Esophagus muscularis mucosa (tissue), 4 donors: ENCODE measurements at regions not wholly inside any gene's neighbourhood (a gene's known extent, or its start where the extent isn't known, plus 50 kb on each side); places are given as distances from the start of the nearest gene placed in this dataset.
A peak's percentile ranks its signal among the peaks of the same experiment; 100 is the strongest.
"Not testable (repeated sequence)": the region's sequence is repeated elsewhere in the genome, so short reads cannot be mapped to it uniquely, and the experiment has no call there.

ENCODE experiments used
- DNase-seq: peaks from one replicate; pipeline ENCODE4 v3.0.0-alpha.2; 2017; ENCODE audit errors: extremely low spot score
- H3K27ac ChIP-seq, 4 donors: fragments of 200-600 bp; sonication (generic); replicated peaks in 1 of 4; 1 replicate in 3 of 4; 2 replicates in 1 of 4; pipeline ENCODE4 v1.5.1; 2016 to 2019; ENCODE audit warnings: mild to moderate bottlenecking in 1 of 4
- H3K27me3 ChIP-seq, 4 donors: fragments of 200-600 bp; sonication (generic); one replicate each; pipeline versions ENCODE4 v1.5.1 to v1.6.0; 2016 to 2019
- H3K36me3 ChIP-seq, 4 donors: fragments of 200-600 bp; sonication (generic); one replicate each; pipeline ENCODE4 v1.5.1; 2016 to 2019
- H3K4me1 ChIP-seq, 4 donors: fragments of 200-600 bp; sonication (generic); one replicate each; pipeline ENCODE4 v1.5.1; 2016 to 2019
- H3K4me3 ChIP-seq, 4 donors: fragments of 200-600 bp; sonication (generic); 1 replicate in 2 of 4; 2 replicates in 2 of 4; pipeline ENCODE4 v1.5.1; 2016 to 2019; ENCODE audit warnings: mild to moderate bottlenecking in 4 of 4, moderate library complexity in 1 of 4
- H3K9me3 ChIP-seq, 4 donors: fragments of 200-600 bp; sonication (generic); 1 replicate in 3 of 4; 2 replicates in 1 of 4; pipeline ENCODE4 v1.5.1; 2016 to 2019
- EP300 ChIP-seq: sonication (generic); formaldehyde crosslinking; IDR thresholded peaks from one replicate; pipeline ENCODE4 v1.6.1; 2017; ENCODE audit warnings: antibody characterized with exemption
- POLR2A ChIP-seq: fragments of 450-650 bp; IDR thresholded peaks from one replicate; pipeline ENCODE4 v1.6.1; 2017; ENCODE audit warnings: antibody characterized with exemption, moderate library complexity, mild to moderate bottlenecking, low read depth
- POLR2AphosphoS5 ChIP-seq, 2 donors: sonication (generic); formaldehyde crosslinking; IDR thresholded peaks; one replicate each; pipeline ENCODE4 v1.6.1; 2017; ENCODE audit warnings: antibody characterized with exemption in 2 of 2
- WGBS: methylation state at CpG from one replicate; pipeline ENCODE4 v1.1.5; 2018; 5-methylcytosine and 5-hydroxymethylcytosine counted together
- intact Hi-C: fragments of 100-400 bp; cut with DNase I; formaldehyde crosslinking; loops from one replicate; pipeline ENCODE4 v1.15.1; 2023
- TF ChIP-seq, protein P1 (sequence below), 3 experiments: fragments of 200-600 bp in 2 of 3; fragments of 450-650 bp in 1 of 3; sonication (generic) in 2 of 3; IDR thresholded peaks; one replicate each; pipeline ENCODE4 v1.5.1; 2017 to 2019; ENCODE audit warnings: antibody characterized with exemption in 3 of 3, mild to moderate bottlenecking in 2 of 3, moderate library complexity in 1 of 3

DNA sequence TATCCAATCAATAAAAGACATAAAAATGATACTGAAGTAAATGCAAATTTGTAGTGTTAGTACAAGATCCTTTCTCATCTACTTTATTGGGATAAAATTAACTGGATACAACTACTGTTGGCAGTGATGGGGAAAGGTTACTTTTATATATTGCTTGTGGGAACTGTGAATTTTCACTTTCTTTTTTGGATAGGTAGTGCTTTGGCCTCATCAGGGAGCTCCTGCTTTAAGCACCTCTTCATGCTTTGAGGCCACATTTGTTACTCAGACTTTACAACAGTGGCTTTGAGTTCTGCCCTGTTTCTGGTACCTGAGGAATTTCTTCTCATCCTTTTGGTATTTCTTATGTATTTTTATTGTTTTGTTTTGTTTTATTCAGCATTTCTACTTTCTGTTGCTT, 134.7 kb upstream of the XIST start:
- intact Hi-C loops, result no loop called here
- Histone ChIP-seq H3K4me3 (no peak overlapping the region), H3K27ac (no peak overlapping the region), H3K27me3 (no peaks in the 10 kb centered on the region), H3K4me1 (no peaks in the 10 kb centered on the region), H3K9me3 (no peaks in the 10 kb centered on the region), H3K36me3 (no peaks in the 10 kb centered on the region)
- TF ChIP-seq EP300 (no peak), POLR2AphosphoS5 (IDR thresholded peaks at IDR 0.05) (no peak), POLR2A (no peak)
- TF ChIP-seq, protein P1, sequence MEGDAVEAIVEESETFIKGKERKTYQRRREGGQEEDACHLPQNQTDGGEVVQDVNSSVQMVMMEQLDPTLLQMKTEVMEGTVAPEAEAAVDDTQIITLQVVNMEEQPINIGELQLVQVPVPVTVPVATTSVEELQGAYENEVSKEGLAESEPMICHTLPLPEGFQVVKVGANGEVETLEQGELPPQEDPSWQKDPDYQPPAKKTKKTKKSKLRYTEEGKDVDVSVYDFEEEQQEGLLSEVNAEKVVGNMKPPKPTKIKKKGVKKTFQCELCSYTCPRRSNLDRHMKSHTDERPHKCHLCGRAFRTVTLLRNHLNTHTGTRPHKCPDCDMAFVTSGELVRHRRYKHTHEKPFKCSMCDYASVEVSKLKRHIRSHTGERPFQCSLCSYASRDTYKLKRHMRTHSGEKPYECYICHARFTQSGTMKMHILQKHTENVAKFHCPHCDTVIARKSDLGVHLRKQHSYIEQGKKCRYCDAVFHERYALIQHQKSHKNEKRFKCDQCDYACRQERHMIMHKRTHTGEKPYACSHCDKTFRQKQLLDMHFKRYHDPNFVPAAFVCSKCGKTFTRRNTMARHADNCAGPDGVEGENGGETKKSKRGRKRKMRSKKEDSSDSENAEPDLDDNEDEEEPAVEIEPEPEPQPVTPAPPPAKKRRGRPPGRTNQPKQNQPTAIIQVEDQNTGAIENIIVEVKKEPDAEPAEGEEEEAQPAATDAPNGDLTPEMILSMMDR (IDR thresholded peaks at IDR 0.05), result no peak
- DNase-seq, result no peak

DNA sequence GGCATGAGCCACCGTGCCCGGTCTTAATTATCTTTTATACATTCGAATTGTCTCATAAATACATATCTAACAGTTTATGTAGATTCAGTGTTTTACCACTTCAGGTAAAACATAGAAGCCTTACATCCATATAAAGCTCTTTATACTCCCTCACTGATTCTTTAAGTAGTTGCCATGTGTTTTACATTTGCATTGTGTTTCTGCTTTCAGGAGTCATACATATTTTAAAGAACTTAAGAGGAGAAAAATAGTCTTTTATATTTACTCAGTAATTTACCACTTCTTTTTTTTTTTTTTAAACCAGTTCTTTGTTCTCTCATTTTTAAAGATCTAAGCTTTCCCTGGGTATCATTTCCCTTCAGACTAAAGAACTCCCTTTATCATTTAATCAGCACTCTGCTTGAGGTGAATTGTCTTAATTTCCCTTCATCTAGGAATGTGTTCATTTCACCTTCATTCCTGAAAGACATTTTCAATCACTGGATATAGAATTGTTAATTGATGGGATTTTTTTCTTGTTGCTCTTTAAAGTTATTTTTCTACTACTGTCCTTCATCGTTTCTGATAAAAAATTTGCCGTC, 127.1 kb upstream of the XIST start:
- H3K27ac ChIP-seq, result no peak overlapping the region
- no peak overlapping the region for H3K4me3 ChIP-seq
- no peaks in the 10 kb centered on the region for H3K36me3 ChIP-seq
- no peak for DNase-seq
- H3K4me1 ChIP-seq, result peaks cover 0 to 5% (median 0%) of the 10 kb centered on the region in 4 donors
- WGBS, result 81% methylated on average over 5 of the region's 5 CpGs
- intact Hi-C loops, result no loop called here
- H3K9me3 ChIP-seq, result no peaks in the 10 kb centered on the region
- no peaks in the 10 kb centered on the region for H3K27me3 ChIP-seq
- no peak for TF ChIP-seq POLR2A

DNA sequence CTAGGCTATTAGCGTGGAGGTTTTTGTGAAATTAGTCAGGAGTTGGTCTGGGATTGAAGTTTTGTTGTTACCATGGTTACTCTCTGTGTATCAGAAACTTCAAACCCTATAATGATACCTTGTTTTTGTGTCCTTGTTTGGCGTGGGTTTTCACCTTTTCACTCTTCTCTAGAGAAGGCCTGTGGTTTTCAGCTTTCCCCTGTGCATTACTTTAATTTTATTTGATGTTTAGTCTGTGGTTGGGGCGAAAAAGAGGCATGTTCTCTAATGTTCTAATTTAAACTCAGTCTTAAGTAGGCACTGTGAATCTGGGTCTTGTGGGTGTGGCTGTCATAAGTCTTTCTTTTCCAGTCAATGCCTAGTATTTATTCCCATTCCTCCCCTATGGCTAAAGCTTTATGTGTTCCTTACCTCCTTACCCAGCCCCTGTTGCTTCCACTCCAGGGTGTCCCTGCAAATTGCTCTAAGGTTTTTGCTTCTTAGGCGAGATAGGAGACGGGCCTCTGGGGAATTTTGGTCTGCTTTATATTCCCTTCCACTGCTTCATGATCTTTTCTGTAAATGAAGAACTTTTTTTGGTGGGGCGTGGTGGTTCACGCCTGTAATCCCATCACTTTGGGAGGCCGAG, 125.1 kb upstream of the XIST start:
- no peak for DNase-seq
- TF ChIP-seq, protein P1 (IDR thresholded peaks at IDR 0.05), result no peak
- TF ChIP-seq POLR2AphosphoS5 (IDR thresholded peaks at IDR 0.05) (no peak), EP300 (no peak), POLR2A (no peak)
- peaks cover 0 to 5% (median 0%) of the 10 kb centered on the region in 4 donors for H3K4me1 ChIP-seq
- H3K27me3 ChIP-seq, result no peaks in the 10 kb centered on the region
- H3K36me3 ChIP-seq, result no peaks in the 10 kb centered on the region
- H3K9me3 ChIP-seq, result no peaks in the 10 kb centered on the region
- intact Hi-C loops, result no loop called here
- WGBS, result 90% methylated on average over 8 of the region's 8 CpGs
- no peak overlapping the region for H3K4me3 ChIP-seq
- no peak overlapping the region for H3K27ac ChIP-seq

DNA sequence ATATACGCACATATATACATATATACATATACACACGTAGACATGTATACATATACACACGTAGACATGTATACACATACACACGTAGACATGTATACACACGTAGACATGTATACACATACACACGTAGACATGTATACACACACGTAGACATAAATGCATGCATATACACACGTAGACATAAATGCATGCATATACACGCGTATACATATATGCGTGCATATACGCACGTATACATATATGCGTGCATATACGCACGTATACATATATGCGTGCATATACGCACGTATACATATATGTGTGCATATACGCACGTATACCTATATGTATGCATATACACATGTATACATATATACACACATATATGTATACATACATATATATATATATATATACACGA, 114.9 kb upstream of the XIST start:
- H3K36me3 ChIP-seq, H3K9me3 ChIP-seq, H3K27me3 ChIP-seq, DNase-seq, intact Hi-C loops, H3K4me3 ChIP-seq, H3K27ac ChIP-seq: not testable (repeated sequence)
- peaks cover 11 to 29% (median 15%) of the 10 kb centered on the region in 4 donors for H3K4me1 ChIP-seq
- 94% methylated on average over 22 of the region's 22 CpGs for WGBS

DNA sequence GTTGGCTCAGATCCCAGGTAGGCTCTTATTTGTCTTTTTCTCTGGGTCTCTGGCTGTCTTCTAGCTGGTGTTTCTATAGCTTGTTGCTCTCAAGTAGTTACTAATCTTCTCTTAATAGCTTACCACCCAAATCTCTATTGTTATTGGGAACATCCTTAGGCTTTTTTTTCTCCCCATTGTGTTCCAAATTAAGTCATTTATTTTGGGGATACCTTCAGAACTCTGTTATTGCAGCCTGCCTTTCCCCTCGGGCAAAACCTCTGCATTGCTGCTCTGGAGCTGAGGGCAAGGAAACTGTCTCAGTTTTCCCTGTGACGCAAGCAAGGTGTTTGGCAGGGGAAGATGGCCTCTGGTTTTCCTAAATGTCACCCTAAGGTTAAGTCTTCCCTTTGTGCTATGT, 113.3 kb upstream of the XIST start:
- no peak for DNase-seq
- Histone ChIP-seq H3K27ac (peak overlapping the region in 3 of 4 donors; percentile 26 to 49 (median 34)), H3K27me3 (no peaks in the 10 kb centered on the region), H3K4me1 (peaks cover 11 to 29% (median 15%) of the 10 kb centered on the region in 4 donors), H3K4me3 (no peak overlapping the region), H3K9me3 (no peaks in the 10 kb centered on the region), H3K36me3 (peaks cover 0 to 5% (median 2%) of the 10 kb centered on the region in 4 donors)
- 75% methylated on average over 2 of the region's 2 CpGs for WGBS
- TF ChIP-seq EP300 (no peak), POLR2AphosphoS5 (IDR thresholded peaks at IDR 0.05) (no peak), POLR2A (no peak)
- TF ChIP-seq, protein P1 (IDR thresholded peaks at IDR 0.05), result no peak
- intact Hi-C loops, result no loop called here

DNA sequence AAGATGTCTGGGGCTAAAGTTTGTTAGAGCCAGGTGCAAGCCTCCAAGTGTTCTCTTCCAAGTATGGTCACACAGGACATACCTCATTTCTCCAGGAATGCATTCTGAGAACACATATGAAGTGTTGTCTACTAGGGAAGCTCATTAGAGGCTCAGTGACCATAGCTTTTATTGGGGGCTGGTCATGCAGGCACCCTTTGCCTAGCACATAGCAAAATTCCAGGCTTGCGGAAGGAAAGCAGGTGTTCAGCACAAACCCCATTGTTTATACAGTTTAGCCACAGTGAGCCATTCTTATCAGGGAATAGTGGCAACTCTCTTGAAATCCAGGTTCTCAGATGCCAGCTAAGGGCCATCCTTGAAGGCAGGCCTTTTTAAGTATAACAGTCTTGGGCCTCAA, 112.1 kb upstream of the XIST start:
- Histone ChIP-seq H3K4me3 (no peak overlapping the region), H3K9me3 (no peaks in the 10 kb centered on the region), H3K27ac (no peak overlapping the region), H3K27me3 (no peaks in the 10 kb centered on the region), H3K36me3 (peaks cover 0 to 5% (median 2%) of the 10 kb centered on the region in 4 donors), H3K4me1 (peaks cover 11 to 35% (median 15%) of the 10 kb centered on the region in 4 donors)
- DNase-seq, result no peak
- WGBS, result 92% methylated on average over 1 of the region's 1 CpG
- intact Hi-C loops, result no loop called here
- TF ChIP-seq, protein P1 (IDR thresholded peaks at IDR 0.05), result no peak
- TF ChIP-seq POLR2AphosphoS5 (IDR thresholded peaks at IDR 0.05), result no peak
- no peak for TF ChIP-seq EP300
- no peak for TF ChIP-seq POLR2A
